HG03571 (cell line): ENCODE measurements at regions not wholly inside any gene's neighbourhood (a gene's known extent, or its start where the extent isn't known, plus 50 kb on each side); places are given as distances from the start of the nearest gene placed in this dataset.

Experiments
- ATAC-seq: cut with Tn5 transposase; IDR thresholded peaks from one replicate; pipeline ENCODE4 v1.9.1; 2021; ENCODE audit not compliant: unreplicated experiment

DNA sequence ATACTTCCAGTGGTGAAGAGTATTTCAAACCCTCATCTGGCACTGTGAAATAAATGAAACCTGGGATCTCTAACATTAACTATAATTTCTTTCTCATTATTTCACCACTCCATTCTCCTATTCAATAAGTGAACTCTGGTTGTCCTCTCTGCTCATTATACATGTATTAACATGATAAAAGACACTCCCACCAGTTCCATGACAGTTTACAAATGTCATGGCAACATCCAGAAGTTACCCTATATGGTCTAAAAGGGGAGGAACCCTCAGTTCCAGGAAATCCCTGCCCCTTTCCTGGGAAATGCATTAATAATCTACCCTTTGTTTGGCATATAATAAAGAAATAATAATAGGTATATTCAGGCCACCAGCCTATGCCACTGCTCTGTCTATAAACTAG, 62.7 kb upstream of the BRINP3 start:
- no peak for ATAC-seq

DNA sequence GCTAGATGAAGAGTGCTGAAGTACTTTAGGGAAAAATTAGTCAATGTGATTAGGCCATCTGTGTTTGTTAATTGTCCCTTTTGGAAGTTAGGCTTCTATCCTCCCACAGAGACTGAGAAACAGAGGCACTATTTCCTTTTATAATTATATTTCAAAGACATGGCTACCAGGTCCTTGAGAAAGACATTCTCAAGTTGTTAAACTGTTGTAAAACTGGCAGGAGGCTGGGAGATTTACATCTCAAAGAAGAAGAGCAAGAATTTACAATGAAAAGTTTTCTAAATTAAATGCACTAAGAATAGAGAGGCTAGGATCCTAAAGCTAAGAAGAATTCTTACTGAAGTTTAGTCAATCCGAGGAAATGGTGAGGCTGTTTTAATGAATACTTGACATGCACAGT, 74.0 kb upstream of the BRINP3 start:
- ATAC-seq = no peak

DNA sequence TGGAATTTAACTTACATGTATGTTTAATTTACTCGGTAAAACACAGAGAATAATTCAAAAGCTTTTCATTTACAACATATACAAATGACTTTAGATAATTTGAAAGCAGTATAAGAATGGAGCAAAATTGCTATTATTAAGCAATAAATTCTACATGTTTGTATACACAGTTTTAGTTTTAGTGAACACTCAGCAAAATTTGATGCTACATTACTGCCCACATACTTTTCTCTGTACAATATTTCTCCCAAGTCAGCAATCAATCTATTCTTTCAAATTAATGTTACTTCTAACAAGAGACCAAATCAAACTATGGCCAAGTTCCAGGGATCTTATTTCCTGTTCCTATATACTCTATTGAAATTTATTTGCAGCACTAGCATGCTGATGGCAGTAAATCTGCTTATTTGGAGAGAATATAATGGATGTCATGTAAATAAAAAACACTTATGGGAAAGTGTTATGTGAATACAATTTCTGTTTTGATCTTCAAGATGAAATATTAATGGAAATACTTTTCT, 82.6 kb upstream of the BRINP3 start:
- no peak for ATAC-seq

- ATAC-seq = no peak
These were observed 85.6 kb upstream of the BRINP3 start for GRCh38 chr1:190563230-190563629.

DNA sequence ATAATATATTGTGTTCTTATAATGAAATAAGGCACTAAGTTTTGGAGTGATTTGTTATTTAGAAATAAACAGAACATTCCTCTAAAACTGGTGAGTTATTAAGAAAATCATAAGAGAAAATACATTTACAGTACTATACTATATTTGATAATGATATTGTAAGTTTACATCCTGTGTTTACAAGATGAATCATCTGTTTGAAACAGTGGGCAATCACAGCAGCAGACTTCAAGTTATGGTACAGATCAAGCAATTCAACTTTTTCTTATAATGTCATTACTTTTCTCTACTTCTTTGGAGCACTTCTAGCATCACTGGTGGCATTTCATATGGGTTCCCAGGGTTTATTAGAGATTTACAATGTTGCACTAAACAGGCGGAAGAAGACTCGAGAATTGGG, 86.5 kb upstream of the BRINP3 start:
- ATAC-seq = no peak

DNA sequence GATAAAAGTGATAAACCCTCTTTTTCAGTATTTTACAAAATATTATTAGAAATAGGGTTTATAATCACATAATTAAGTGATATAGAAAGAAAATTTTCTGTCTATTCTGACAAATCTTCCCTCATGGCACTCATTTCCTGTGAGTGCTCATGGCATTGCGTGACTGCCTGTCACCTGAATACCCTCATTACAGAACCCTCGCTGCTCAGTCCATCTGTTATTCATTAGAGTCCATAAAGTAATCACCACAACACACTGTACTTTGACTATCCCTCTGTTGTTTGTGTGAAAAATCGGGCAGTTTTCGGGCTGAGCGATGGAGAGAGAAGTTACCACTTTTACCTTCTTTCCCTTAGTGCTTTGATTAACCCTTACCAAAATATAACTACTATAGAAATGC, 100.4 kb upstream of the BRINP3 start:
- ATAC-seq = no peak

DNA sequence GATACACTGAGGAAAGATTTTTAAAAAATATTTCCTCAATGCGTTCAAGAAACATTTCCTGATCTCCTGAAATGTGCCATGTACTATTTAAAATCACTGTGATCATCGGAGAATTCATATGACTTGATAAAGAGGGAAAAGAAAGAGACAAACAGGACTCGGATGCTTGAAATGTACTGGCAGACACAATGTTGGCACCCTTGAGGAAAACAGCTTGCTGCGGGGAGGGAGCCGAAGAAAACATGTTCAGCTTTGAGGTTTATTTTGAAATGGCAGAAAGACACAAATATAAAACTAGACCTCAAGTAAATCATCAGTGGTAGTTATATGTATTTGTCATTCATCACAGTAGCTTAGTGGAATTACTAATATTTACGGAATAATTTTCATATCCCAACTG, 100.9 kb upstream of the BRINP3 start:
- no peak for ATAC-seq

DNA sequence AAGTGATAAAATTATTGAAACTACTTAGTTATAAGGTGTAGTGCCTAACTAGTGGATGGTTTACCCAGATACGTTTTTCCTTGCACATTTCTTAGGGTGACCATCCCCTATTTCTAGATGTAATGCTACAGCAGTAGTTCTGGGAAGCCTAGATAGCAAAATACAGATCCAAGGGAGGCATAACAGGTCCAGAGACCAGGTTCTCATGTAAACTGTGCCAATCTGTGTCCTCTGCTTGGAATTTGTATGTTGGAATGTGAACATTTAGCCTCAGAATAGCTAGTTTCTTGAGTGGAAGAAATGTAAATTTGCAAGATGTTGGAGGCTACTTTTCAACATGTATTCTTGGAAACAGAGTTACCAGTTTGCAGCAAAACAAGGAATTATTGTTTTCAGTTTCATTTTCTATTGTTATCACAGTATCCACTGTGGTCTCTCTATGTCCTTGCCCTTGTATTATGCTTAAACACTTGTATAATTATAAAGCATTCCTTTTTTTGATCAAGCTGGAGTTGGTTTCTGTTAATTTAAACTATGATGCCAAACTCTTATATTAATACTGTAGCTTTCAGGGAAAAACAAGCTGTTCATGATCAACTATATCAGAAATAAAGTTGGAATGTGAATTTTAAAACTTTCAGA, 102.0 kb upstream of the BRINP3 start:
- ATAC-seq = no peak

DNA sequence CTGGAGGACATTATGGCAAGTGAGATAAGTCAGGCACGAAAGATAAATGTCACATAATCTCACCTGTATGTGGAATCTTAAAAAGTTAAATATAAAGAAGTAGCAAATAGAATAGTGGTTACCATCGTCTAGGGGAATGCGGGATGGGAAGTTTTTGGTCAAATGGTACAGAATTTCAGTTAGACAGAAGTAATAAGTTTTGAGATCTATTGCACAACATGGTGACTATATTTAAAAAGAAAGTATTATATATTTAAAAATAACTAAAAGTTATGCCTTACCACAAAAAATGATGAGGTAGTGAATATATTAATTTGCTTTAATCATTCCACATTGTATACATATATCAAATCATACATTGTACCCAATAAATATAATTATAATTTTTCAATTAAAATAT, 106.2 kb upstream of the BRINP3 start:
- ATAC-seq = no peak

- no peak for ATAC-seq
These were observed 110.8 kb upstream of the BRINP3 start for GRCh38 chr1:190588424-190588823.

GRCh38 chr1:190595438-190595837, 117.8 kb upstream of the BRINP3 start:
- no peak for ATAC-seq

- no peak for ATAC-seq
These were observed 119.6 kb upstream of the BRINP3 start for GRCh38 chr1:190597294-190597693.

GRCh38 chr1:190599670-190600069, 122.0 kb upstream of the BRINP3 start:
- no peak for ATAC-seq

DNA sequence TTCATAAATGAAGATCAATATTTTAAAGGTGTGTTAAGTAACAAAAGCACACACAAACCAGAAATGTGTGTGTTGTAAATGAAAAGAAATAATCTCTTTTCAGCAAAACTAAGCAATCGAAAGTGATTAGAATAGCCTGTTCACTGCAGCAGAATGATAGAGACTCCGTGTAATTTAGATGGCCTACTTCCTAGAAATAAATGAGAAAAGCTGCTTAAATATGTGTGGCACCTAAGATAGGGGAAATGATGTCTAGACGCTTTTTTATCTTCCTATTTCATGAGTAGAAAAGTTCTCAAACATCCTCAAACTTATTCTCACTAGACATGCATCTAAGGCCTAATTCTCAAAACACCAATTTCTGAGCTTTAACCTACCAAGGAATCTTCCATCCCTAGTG, 124.7 kb upstream of the BRINP3 start:
- ATAC-seq = no peak

DNA sequence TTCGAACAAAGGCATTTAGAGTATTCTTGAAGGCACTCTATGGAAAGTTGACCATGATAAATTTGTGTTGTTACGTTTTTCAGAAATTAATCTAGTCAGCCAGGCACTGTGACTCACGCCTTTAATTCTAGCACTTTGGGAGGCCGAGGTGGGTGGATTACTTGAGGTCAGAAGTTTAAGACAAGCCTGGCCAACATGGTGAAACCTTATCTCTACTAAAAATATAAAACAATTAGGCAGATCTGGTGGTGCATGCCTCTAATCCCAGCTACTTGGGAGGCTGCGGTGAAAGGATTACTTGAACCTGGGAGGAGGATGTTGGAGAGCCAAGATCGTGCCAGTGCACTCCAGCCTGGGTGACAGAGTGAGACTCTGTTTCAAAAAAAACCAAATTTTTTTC, 130.6 kb upstream of the BRINP3 start:
- no peak for ATAC-seq

DNA sequence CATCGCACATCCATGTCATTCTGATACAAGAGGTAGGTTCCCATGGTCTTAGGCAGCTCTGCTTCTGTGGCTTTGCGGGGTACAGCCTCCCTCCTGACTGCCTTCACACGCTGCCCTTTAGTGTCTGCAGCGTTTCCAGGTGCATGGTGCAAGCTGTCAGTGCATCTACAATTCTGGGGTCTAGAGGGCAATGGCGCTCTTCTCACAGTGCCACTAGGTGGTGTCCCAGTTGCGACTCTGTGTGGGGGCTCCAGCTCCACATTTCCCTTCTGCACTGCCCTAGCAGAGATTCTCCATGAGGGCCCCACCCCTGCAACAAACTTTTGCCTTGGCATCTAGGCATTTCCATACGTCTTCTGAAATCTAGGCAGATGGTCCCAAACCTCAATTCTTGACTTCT, 138.2 kb upstream of the BRINP3 start:
- ATAC-seq = no peak

DNA sequence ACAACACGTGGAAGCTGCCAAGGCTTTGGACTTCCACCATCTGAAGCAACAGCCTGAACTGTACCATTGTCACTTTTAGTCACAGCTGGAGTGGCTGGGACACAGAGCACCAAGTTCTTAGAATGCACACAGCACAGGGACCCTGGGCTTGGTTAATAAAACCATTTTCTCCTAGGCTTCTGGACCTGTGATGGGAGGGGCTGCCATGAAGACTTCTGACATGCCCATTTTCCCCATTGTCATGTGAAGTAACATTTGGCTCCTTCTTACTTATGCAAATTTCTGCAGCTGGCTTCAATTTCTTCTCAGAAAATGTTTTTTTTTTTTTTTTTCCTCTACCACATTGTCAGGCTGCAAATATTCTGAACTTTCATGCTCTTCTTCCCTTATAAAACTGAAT, 138.6 kb upstream of the BRINP3 start:
- no peak for ATAC-seq

- no peak for ATAC-seq
These were observed 142.1 kb upstream of the BRINP3 start for GRCh38 chr1:190619724-190620123.

DNA sequence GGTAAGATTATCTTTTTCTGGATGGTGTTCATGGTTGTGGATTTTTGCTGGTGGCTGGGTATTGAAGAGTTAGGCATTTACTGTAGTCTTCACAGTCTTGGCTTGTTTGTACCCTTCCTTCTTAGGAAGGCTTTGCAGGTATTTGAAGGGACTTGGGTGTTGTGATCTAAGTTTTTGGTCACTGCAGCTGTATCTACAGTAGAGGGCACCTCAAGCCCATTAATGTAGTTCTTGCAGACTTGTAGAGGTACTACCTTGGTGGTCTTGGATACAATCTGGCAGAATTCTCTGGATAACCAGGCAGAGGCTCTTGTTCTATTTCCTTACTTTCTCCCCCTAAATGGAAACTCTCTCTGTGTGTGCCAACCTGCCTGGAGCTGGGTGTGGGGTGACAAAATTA, 155.8 kb upstream of the BRINP3 start:
- ATAC-seq = no peak

DNA sequence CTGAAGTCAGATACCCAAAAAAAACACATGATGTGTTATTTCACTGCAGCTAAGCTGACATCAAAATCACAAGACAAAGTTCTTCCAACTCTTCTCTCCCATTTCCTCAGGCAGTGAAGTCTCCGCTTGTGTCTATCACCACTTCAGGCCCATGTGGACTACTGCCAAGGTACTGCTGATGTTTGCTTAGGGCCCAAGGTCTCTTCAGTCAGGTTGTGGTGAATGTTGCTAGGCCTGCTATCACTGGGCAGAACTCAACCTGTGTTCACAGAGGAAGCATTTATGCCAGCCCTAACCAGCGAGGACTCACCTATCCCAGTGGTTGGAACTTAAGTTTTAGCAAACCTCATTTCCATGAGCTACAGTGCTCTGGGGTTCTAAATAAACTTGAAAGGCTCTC, 156.5 kb upstream of the BRINP3 start:
- ATAC-seq = no peak

- ATAC-seq = no peak
These were observed 171.9 kb upstream of the BRINP3 start for GRCh38 chr1:190649553-190649952.

DNA sequence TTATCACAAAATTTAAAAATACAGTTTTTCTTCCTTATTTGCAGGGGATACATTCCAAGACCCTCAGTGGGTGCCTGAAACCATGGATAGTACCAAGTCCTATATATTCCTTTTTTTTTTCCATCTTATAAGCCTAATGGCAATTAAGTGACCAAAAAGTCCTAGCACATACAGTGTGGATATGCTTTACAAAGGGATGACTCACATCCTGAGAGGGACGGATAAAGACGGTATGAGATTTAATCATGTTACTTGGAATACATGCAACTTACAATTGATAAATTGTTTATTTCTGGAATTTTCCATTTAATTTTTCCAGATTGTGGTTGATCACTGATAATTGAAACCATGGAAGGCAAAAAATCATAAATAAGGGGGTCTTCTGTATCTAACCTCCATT, 181.2 kb upstream of the BRINP3 start:
- no peak for ATAC-seq

DNA sequence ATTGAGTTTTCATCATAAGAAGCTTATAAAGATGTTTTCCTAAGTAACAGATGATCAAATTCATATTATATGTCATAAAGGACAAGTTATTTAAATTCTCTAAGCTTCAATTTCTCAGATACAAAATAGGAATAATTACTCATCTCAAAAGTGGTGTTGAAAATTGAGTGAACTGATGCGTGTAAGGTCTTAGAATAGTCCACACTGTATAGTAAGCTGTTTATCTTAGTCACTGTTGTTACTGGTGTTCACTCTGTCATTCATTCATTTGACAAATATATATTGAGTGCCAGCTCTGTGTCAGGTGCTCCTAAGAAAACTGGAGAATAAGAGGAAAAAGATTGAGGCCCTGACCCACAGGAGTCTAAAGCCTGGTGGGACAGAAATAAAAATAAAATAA, 186.3 kb upstream of the BRINP3 start:
- no peak for ATAC-seq
